Globus pallidus (tissue), 1 donor: ENCODE measurements at regions not wholly inside any gene's neighbourhood (a gene's known extent, or its start where the extent isn't known, plus 50 kb on each side); places are given as distances from the start of the nearest gene placed in this dataset.
"Not testable (repeated sequence)": the region's sequence is repeated elsewhere in the genome, so short reads cannot be mapped to it uniquely, and the experiment has no call there.

Experiments used
- DNase-seq: peaks from one replicate; pipeline ENCODE4 v3.0.0-alpha.2; 2015; ENCODE audit warnings: low spot score

GRCh38 chr16:51312363-51313150 lies 161.5 kb upstream of the SALL1 start:
- DNase-seq = no peak

- no peak for DNase-seq
Measured at GRCh38 chr16:51310159-51310558, 159.1 kb upstream of the SALL1 start.

GRCh38 chr16:51306886-51307595 lies 156.0 kb upstream of the SALL1 start:
- no peak for DNase-seq

GRCh38 chr16:51306116-51306515 lies 155.0 kb upstream of the SALL1 start:
- DNase-seq = no peak

- DNase-seq = no peak
Measured at GRCh38 chr16:51305337-51305736, 154.3 kb upstream of the SALL1 start.

GRCh38 chr16:51302042-51302441 lies 151.0 kb upstream of the SALL1 start:
- no peak for DNase-seq

- no peak for DNase-seq
Measured at GRCh38 chr16:51298800-51299199, 147.7 kb upstream of the SALL1 start.

GRCh38 chr16:51290442-51291285 lies 139.6 kb upstream of the SALL1 start:
- DNase-seq = no peak

- DNase-seq = no peak
Measured at GRCh38 chr16:51289336-51289735, 138.3 kb upstream of the SALL1 start.

GRCh38 chr16:51287121-51287755 lies 136.2 kb upstream of the SALL1 start:
- no peak for DNase-seq

- no peak for DNase-seq
Measured at GRCh38 chr16:51286272-51286671, 135.2 kb upstream of the SALL1 start.

- peak; percentile 66 for DNase-seq
Measured at GRCh38 chr16:51276336-51276735, 125.3 kb upstream of the SALL1 start.

- no peak for DNase-seq
Measured at GRCh38 chr16:51272420-51272819, 121.3 kb upstream of the SALL1 start.

- no peak for DNase-seq
Measured at GRCh38 chr16:51271156-51271701, 120.2 kb upstream of the SALL1 start.

- DNase-seq = peak; percentile 84
Measured at GRCh38 chr16:51268237-51268636, 117.2 kb upstream of the SALL1 start.

- no peak for DNase-seq
Measured at GRCh38 chr16:51267681-51268080, 116.6 kb upstream of the SALL1 start.

- DNase-seq = no peak
Measured at GRCh38 chr16:51262428-51262827, 111.4 kb upstream of the SALL1 start.

- DNase-seq = no peak
Measured at GRCh38 chr16:51261919-51262318, 110.8 kb upstream of the SALL1 start.

- DNase-seq = no peak
Measured at GRCh38 chr16:51255349-51255972, 104.4 kb upstream of the SALL1 start.

GRCh38 chr16:51254390-51254789 lies 103.3 kb upstream of the SALL1 start:
- DNase-seq = not testable (repeated sequence)

- no peak for DNase-seq
Measured at GRCh38 chr16:51248217-51248616, 97.1 kb upstream of the SALL1 start.
